ENCODE measurements at regions not wholly inside any gene's neighbourhood (a gene's known extent, or its start where the extent isn't known, plus 50 kb on each side); places are given as distances from the start of the nearest gene placed in this dataset.

DNA sequence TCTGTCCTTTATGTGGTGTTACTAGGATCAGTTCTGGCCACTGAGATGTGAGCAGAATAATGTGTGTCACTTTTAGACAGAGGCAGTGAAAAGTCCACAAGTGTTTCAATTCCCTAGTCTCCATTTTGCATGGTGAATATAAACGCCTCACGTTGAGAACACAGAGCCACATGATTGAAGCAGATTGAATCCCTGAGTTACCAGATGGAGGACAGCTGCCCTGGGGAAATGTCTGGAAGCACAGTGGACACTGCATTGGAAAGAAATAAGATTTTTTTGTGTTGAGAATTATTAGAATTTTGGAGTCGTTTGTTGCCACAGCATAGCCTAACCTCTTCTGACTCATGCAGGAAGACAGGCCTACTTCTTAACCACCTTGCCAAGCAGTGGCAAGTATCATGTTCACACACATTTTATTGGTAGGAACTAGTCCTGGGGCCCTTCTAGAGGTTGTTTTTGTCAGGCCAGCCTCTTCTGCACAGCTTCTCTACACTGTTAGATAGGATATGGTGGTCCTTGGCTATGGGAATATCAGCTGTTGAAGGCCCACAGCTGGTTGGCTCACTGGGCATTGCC lies 188.6 kb downstream of the TMEM182 start:
- Histone ChIP-seq H3K9me3 (ENCODE audit: insufficient read depth in 2 of 2, low read depth in 1 of 2, low read length in 1 of 2) (no peaks in the 10 kb centered on the region), H3K79me2 (ENCODE audit: control insufficient read depth in 1 of 2, insufficient read depth in 2 of 2, low read length in 2 of 2) (no peaks in the 10 kb centered on the region), H4K20me1 (replicated peaks in 1 of 2; ENCODE audit: control insufficient read depth in 1 of 2, insufficient read depth in 2 of 2, low read length in 2 of 2) (no peaks in the 10 kb centered on the region), H3K4me3 (ENCODE audit: extremely low read depth in 1 of 4, insufficient read depth in 2 of 4, low read depth in 3 of 4, low read length in 4 of 4) (no peak overlapping the region), H3K27ac (ENCODE audit: low read depth, low read length) (no peak overlapping the region), H3K4ac (replicated peaks; ENCODE audit: insufficient read length, low read depth, low read length) (no peak overlapping the region), H2BK12ac (ENCODE audit: low read depth, low read length) (no peak overlapping the region), H2BK120ac (replicated peaks; ENCODE audit: low read depth, low read length) (no peak overlapping the region), H2BK5ac (ENCODE audit: low read depth, low read length) (no peak overlapping the region), H2AK5ac (ENCODE audit: low read depth, low read length) (no peak overlapping the region), H3K23me2 (ENCODE audit: low read depth, low read length) (no peaks in the 10 kb centered on the region), H3K79me1 (ENCODE audit: low read depth, low read length) (no peaks in the 10 kb centered on the region), H3K56ac (replicated peaks; ENCODE audit: insufficient read length, low read depth, low read length) (no peak overlapping the region), H3K36me3 (ENCODE audit: control insufficient read depth in 2 of 4, insufficient read depth in 4 of 4, low read length in 3 of 4) (no peaks in the 10 kb centered on the region), H3K9ac (replicated peaks in 1 of 4; ENCODE audit: extremely low read depth in 1 of 4, low read depth in 3 of 4, low read length in 3 of 4) (no peak overlapping the region), H3K4me1 (replicated peaks in 1 of 4; ENCODE audit: control insufficient read depth in 3 of 4, insufficient read depth in 4 of 4, low read length in 3 of 4) (no peaks in the 10 kb centered on the region), H2BK20ac (ENCODE audit: low read length) (no peak overlapping the region), H3K27me3 (replicated peaks in 1 of 4; ENCODE audit: control insufficient read depth in 3 of 4, extremely low read depth in 1 of 4, insufficient read depth in 3 of 4, low read length in 3 of 4) (no peaks in the 10 kb centered on the region), H4K5ac (ENCODE audit: insufficient read length, low read depth, low read length) (no peak overlapping the region), H2AFZ (ENCODE audit: low read length) (no peak overlapping the region), H2BK15ac (ENCODE audit: low read length) (no peak overlapping the region), H4K8ac (ENCODE audit: extremely low read depth, insufficient read depth, low read length) (no peak overlapping the region), H3K4me2 (ENCODE audit: insufficient read depth in 1 of 2, low read depth in 2 of 2, low read length in 2 of 2) (no peak overlapping the region), H4K91ac (replicated peaks; ENCODE audit: insufficient read length, low read length) (no peak overlapping the region), H3K18ac (ENCODE audit: extremely low read depth, low read length) (no peak overlapping the region), H3K23ac (ENCODE audit: insufficient read length) (no peak overlapping the region), H3K14ac (ENCODE audit: insufficient read length) (no peak overlapping the region)
- ChIA-PET CTCF (ENCODE audit: partially characterized antibody) (interaction anchor here (1.3 kb wide), 1 partner anchor 26 kb away, joined by 4 read pairs; no protein-coding TSS in a partner anchor), POLR2A (ENCODE audit: partially characterized antibody) (no interaction called here)
- no peak for DNase-seq (ENCODE audit: low read depth in 1 of 2, low spot score in 2 of 2)
- WGBS, 2 experiments (ENCODE audit: extremely low coverage in 1 of 2, insufficient coverage in 1 of 2, insufficient read length in 1 of 2, insufficient replicate concordance in 2 of 2, low coverage in 1 of 2, low lambda C conversion rate in 2 of 2, missing lambda C conversion rate in 1 of 2): 87% methylated on average over 3 of the region's 3 CpGs; no CpG with 5 or more reads in 1 of the 2 experiments
- FAIRE-seq: no peak
- TF ChIP-seq EZH2 (IDR thresholded peaks at IDR 0.05; ENCODE audit: low read depth, low read length, severe bottlenecking) (no peak), POU5F1 (IDR thresholded peaks at IDR 0.05; ENCODE audit: low read depth, low read length) (no peak), HDAC2 (IDR thresholded peaks at IDR 0.05; ENCODE audit: borderline replicate concordance in 1 of 2, low read depth in 2 of 2, low read length in 2 of 2) (no peak), MAFK (IDR thresholded peaks at IDR 0.05; ENCODE audit: low read depth, low read length) (no peak), RFX5 (IDR thresholded peaks at IDR 0.05; ENCODE audit: borderline replicate concordance, low read depth, low read length) (no peak), NANOG (IDR thresholded peaks at IDR 0.05; ENCODE audit: insufficient read depth, low read depth, low read length, poor library complexity, severe bottlenecking) (no peak)
- TF ChIP-seq, protein P1, sequence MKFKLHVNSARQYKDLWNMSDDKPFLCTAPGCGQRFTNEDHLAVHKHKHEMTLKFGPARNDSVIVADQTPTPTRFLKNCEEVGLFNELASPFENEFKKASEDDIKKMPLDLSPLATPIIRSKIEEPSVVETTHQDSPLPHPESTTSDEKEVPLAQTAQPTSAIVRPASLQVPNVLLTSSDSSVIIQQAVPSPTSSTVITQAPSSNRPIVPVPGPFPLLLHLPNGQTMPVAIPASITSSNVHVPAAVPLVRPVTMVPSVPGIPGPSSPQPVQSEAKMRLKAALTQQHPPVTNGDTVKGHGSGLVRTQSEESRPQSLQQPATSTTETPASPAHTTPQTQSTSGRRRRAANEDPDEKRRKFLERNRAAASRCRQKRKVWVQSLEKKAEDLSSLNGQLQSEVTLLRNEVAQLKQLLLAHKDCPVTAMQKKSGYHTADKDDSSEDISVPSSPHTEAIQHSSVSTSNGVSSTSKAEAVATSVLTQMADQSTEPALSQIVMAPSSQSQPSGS (IDR thresholded peaks at IDR 0.05; ENCODE audit: low read length): no peak
